Mammary epithelial cell (primary cell): ENCODE measurements at regions not wholly inside any gene's neighbourhood (a gene's known extent, or its start where the extent isn't known, plus 50 kb on each side); places are given as distances from the start of the nearest gene placed in this dataset.
A peak's percentile ranks its signal among the peaks of the same experiment; 100 is the strongest.

Source experiments
- EZH2 ChIP-seq: IDR thresholded peaks from 2 replicates; pipeline ENCODE4 v1.6.1; 2012; ENCODE audit warnings: low read length, inconsistent platforms, borderline replicate concordance
- TF ChIP-seq, protein P1 (sequence below), 2 donors: IDR thresholded peaks in 1 of 2; conservative IDR thresholded peaks in 1 of 2; 2 replicates each; pipeline ENCODE4 v1.5.1; 2011 to 2012; ENCODE audit warnings: inconsistent platforms in 2 of 2, low read length in 2 of 2, mild to moderate bottlenecking in 2 of 2, control low read depth in 1 of 2, low read depth in 1 of 2; ENCODE audit not compliant: insufficient read depth in 1 of 2; ENCODE audit errors: extremely low read depth in 1 of 2

DNA sequence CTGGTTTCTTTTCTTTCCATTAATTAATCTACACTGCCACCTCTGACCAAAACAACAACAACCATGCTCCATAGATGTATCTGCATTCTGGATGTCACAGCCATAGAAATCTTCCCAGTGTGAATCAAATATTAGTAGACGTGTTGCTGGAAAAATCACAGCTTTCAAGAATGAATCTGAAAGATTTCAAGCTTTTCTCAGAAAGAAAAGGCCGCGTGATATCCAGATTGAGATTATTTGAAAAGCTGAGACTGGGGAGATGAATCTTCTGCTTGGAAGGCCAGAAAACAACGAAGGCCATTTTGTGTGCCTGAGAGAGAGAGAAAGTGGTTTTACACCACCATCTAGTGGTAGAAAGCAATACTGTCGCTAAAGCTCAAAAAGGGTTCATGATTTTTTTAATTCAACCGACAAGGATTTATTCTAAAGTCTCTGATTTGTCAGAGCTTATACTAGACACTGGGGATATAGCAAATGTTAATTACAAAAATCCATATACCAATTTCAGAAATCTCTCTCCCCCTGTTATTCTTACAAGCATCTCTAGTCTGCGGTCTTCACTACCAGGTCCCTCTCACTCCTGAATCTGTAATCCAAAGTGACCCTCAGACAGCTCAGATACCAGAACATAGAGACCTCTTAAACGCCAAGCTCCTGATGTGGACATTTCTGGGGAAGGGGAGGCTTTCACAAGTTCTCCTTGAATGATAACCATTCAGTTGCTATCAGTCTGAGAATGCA, 87.5 kb upstream of the SGIP1 start:
- no peak for TF ChIP-seq EZH2
- TF ChIP-seq, protein P1, sequence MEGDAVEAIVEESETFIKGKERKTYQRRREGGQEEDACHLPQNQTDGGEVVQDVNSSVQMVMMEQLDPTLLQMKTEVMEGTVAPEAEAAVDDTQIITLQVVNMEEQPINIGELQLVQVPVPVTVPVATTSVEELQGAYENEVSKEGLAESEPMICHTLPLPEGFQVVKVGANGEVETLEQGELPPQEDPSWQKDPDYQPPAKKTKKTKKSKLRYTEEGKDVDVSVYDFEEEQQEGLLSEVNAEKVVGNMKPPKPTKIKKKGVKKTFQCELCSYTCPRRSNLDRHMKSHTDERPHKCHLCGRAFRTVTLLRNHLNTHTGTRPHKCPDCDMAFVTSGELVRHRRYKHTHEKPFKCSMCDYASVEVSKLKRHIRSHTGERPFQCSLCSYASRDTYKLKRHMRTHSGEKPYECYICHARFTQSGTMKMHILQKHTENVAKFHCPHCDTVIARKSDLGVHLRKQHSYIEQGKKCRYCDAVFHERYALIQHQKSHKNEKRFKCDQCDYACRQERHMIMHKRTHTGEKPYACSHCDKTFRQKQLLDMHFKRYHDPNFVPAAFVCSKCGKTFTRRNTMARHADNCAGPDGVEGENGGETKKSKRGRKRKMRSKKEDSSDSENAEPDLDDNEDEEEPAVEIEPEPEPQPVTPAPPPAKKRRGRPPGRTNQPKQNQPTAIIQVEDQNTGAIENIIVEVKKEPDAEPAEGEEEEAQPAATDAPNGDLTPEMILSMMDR (conservative IDR thresholded peaks at IDR 0.05 in 1 of 2, IDR thresholded peaks at IDR 0.05 in 1 of 2; ENCODE audit: extremely low read depth in 1 of 2, insufficient read depth in 1 of 2, low read depth in 1 of 2, low read length in 2 of 2), result peak; percentile 77 to 85
